ENCODE measurements at regions not wholly inside any gene's neighbourhood (a gene's known extent, or its start where the extent isn't known, plus 50 kb on each side); places are given as distances from the start of the nearest gene placed in this dataset.
"Not testable (repeated sequence)": the region's sequence is repeated elsewhere in the genome, so short reads cannot be mapped to it uniquely, and the experiment has no call there.

DNA sequence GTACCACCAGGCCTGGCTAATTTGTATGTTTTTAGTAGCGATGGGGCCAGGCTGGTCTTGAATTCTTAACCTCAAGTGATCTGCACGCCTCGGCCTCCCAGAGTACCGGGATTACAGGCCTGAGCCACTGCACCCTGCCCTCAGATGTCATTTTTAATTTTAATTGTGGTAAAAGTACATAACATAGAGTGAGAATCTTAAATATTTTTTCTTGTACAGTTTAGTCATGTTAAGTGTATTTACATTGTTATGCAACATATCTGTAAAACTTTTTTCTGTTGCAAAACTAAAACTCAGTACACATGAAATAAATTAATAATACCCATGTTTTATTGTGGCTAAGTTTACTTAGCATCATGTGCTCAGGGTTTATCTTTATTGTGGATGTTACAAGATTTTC is 231.4 kb downstream of the ALG10 start:
- no peak overlapping the region for H3K27ac ChIP-seq (ENCODE audit: poor library complexity, severe bottlenecking)
- TF ChIP-seq CTCF (IDR thresholded peaks at IDR 0.05; ENCODE audit: poor library complexity, severe bottlenecking) = no peak
- no peaks in the 10 kb centered on the region for H3K4me1 ChIP-seq (ENCODE audit: insufficient read depth, poor library complexity, severe bottlenecking)
- DNase-seq (ENCODE audit: low spot score) = no peak
- H3K27me3 ChIP-seq (ENCODE audit: insufficient read depth, poor library complexity, severe bottlenecking) = no peaks in the 10 kb centered on the region
- no peaks in the 10 kb centered on the region for H3K9me3 ChIP-seq (ENCODE audit: severe bottlenecking)
- H3K36me3 ChIP-seq (ENCODE audit: low read depth) = no peaks in the 10 kb centered on the region
- ATAC-seq (ENCODE audit: low read depth) = no peak
- no peak overlapping the region for H3K4me3 ChIP-seq (ENCODE audit: severe bottlenecking)

DNA sequence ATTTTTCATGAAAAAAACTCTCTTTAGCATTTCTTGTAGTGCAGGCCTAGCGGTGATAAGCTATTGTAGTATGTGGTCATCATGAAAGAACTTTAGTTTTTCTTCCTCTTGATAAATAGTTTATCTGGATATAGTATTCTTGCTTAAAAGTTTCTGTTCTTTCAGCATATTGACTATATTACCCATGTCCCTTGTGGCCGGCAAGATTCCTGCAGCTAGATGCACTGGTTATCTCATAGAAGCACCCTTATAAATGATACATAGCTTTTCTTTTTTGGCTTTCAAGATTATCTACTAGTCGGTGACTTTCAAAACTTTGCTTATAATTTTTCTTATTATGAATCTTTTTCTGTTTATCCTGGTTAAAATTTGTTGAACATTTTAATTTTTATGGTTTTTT is 234.8 kb downstream of the ALG10 start:
- TF ChIP-seq CTCF (IDR thresholded peaks at IDR 0.05; ENCODE audit: poor library complexity, severe bottlenecking) = no peak
- ATAC-seq (ENCODE audit: low read depth) = no peak
- H3K4me3 ChIP-seq (ENCODE audit: severe bottlenecking) = no peak overlapping the region

GRCh38 chr12:34262140-34262539 is 239.8 kb downstream of the ALG10 start:
- not testable (repeated sequence) for H3K27me3 ChIP-seq (ENCODE audit: insufficient read depth, poor library complexity, severe bottlenecking); ATAC-seq (ENCODE audit: low read depth); H3K4me1 ChIP-seq (ENCODE audit: insufficient read depth, poor library complexity, severe bottlenecking); H3K4me3 ChIP-seq (ENCODE audit: severe bottlenecking); H3K36me3 ChIP-seq (ENCODE audit: low read depth); H3K9me3 ChIP-seq (ENCODE audit: severe bottlenecking); H3K27ac ChIP-seq (ENCODE audit: poor library complexity, severe bottlenecking); DNase-seq (ENCODE audit: low spot score)

More for the DNA sequence above, 234.8 kb downstream of the ALG10 start:
- no peaks in the 10 kb centered on the region for H3K4me1 ChIP-seq (ENCODE audit: insufficient read depth, poor library complexity, severe bottlenecking)
- no peaks in the 10 kb centered on the region for H3K27me3 ChIP-seq (ENCODE audit: insufficient read depth, poor library complexity, severe bottlenecking)
- DNase-seq (ENCODE audit: low spot score) = no peak
- H3K27ac ChIP-seq (ENCODE audit: poor library complexity, severe bottlenecking) = no peak overlapping the region
- no peaks in the 10 kb centered on the region for H3K36me3 ChIP-seq (ENCODE audit: low read depth)
- no peaks in the 10 kb centered on the region for H3K9me3 ChIP-seq (ENCODE audit: severe bottlenecking)

DNA sequence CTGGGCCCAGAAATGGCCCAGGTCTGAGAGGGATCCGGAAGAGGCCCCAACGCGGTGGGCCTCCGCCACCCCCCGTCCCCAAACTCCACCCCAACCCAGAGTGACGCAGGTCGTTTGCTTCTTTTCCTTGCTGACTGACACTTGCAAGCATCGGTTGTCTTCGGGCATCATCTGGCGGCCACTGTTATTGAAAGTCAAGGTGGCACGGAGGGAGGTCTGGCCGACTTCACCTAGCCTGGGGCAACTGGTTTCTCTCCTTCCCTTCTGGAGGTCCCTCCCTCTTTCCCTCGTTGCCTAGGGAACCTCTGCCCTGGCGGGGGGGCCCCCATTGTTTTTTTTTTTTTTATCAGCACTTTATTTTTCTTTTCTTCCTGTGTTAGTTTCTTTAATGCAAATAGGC is 241.8 kb downstream of the ALG10 start:
- H3K4me3 ChIP-seq (ENCODE audit: severe bottlenecking) = no peak overlapping the region
- H3K36me3 ChIP-seq (ENCODE audit: low read depth) = no peaks in the 10 kb centered on the region
- H3K9me3 ChIP-seq (ENCODE audit: severe bottlenecking) = no peaks in the 10 kb centered on the region
- DNase-seq (ENCODE audit: low spot score) = no peak
- ATAC-seq (ENCODE audit: low read depth) = no peak
- no peak overlapping the region for H3K27ac ChIP-seq (ENCODE audit: poor library complexity, severe bottlenecking)
- no peaks in the 10 kb centered on the region for H3K27me3 ChIP-seq (ENCODE audit: insufficient read depth, poor library complexity, severe bottlenecking)
- TF ChIP-seq CTCF (IDR thresholded peaks at IDR 0.05; ENCODE audit: poor library complexity, severe bottlenecking) = no peak
- H3K4me1 ChIP-seq (ENCODE audit: insufficient read depth, poor library complexity, severe bottlenecking) = no peaks in the 10 kb centered on the region

DNA sequence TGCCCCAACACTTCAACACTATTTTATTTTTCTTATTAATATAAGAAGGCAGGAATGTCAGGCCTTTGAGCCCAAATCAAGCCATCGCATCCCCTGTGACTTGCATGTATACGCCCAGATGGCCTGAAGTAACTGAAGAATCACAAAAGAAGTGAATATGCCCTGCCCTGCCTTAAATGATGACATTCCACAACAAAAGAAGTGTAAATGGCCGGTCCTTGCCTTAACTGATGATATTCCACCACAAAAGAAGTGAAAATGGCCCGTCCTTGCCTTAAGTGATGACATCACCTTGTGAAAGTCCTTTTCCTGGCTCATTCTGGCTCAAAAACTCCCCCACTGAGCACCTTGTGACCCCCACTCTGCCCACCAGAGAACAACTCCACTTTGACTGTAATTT is 251.4 kb downstream of the ALG10 start:
- H3K4me1 ChIP-seq (ENCODE audit: insufficient read depth, poor library complexity, severe bottlenecking); DNase-seq (ENCODE audit: low spot score); ATAC-seq (ENCODE audit: low read depth); H3K27ac ChIP-seq (ENCODE audit: poor library complexity, severe bottlenecking); H3K27me3 ChIP-seq (ENCODE audit: insufficient read depth, poor library complexity, severe bottlenecking); H3K9me3 ChIP-seq (ENCODE audit: severe bottlenecking); H3K36me3 ChIP-seq (ENCODE audit: low read depth); H3K4me3 ChIP-seq (ENCODE audit: severe bottlenecking): not testable (repeated sequence)

DNA sequence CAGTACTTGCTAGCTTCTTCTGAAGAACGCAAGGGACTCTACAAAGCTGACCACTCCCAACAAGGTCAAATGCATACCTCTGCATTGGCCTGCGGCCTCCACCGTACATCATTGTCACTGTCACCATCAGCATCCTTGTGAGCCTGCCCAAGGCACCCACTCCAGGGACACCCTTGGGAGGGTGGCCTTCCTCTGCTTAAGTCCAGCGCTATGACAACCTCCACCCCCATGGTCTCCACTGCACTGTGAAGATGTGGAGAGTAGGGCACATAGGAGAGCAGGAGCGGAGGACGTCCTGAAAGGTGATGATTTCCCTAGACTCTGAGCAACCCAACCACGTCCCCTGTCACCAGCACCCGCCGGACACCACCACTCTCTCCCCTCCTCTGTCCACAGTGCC is 252.8 kb downstream of the ALG10 start:
- Histone ChIP-seq H3K4me1 (ENCODE audit: insufficient read depth, poor library complexity, severe bottlenecking) (no peaks in the 10 kb centered on the region), H3K4me3 (ENCODE audit: severe bottlenecking) (no peak overlapping the region), H3K27ac (ENCODE audit: poor library complexity, severe bottlenecking) (no peak overlapping the region), H3K27me3 (ENCODE audit: insufficient read depth, poor library complexity, severe bottlenecking) (no peaks in the 10 kb centered on the region), H3K36me3 (ENCODE audit: low read depth) (no peaks in the 10 kb centered on the region), H3K9me3 (ENCODE audit: severe bottlenecking) (no peaks in the 10 kb centered on the region)
- no peak for DNase-seq (ENCODE audit: low spot score)
- no peak for TF ChIP-seq CTCF (IDR thresholded peaks at IDR 0.05; ENCODE audit: poor library complexity, severe bottlenecking)
- no peak for ATAC-seq (ENCODE audit: low read depth)

Data from RWPE2 (cell line).